DND-41 (cell line): ENCODE measurements at regions not wholly inside any gene's neighbourhood (a gene's known extent, or its start where the extent isn't known, plus 50 kb on each side); places are given as distances from the start of the nearest gene placed in this dataset.

Source experiments
- CTCF ChIP-seq: IDR thresholded peaks from 2 replicates; pipeline ENCODE4 v1.5.1; 2012; ENCODE audit warnings: borderline replicate concordance, low read length, moderate library complexity, mild to moderate bottlenecking; ENCODE audit not compliant: poor library complexity, severe bottlenecking; ENCODE audit errors: extremely low read depth
- EZH2 ChIP-seq: IDR thresholded peaks from 3 replicates; pipeline ENCODE4 v1.6.1; 2012; ENCODE audit warnings: borderline replicate concordance, low read depth, mild to moderate bottlenecking, moderate library complexity, low read length, inconsistent platforms; ENCODE audit not compliant: severe bottlenecking

- TF ChIP-seq CTCF (no peak), EZH2 (no peak)
Measured at GRCh38 chr13:37443538-37443937, 155.0 kb downstream of the POSTN start.
